ENCODE measurements at regions not wholly inside any gene's neighbourhood (a gene's known extent, or its start where the extent isn't known, plus 50 kb on each side); places are given as distances from the start of the nearest gene placed in this dataset.

DNA sequence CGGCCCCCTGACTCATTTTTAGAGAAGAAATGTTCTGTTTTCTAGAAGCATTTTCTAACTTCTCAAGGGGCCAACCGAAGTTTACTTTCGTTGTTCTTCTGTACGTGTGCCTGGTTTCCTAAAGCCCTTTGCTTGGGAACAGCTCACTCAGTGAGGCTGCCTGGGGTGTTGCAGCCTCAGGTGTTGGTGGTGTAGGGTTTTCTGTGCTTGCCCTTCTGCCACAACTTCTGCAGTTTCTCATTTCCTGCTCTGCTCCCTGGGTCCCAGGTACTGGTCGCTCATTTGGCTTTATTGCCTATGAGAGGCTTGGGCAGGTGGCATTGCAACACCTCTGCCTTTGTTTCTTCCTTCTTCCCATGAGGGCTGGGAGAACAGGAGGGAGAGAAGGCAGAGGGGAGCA lies 278.3 kb downstream of the SOX4 start (continued):
- no peak for TF ChIP-seq MAX (IDR thresholded peaks at IDR 0.05)

GRCh38 chr6:21872749-21873148 lies 279.2 kb downstream of the SOX4 start:
- Histone ChIP-seq H3K4me1 (ENCODE audit: control insufficient read depth in 4 of 4, insufficient read depth in 4 of 4, low read length in 3 of 4) (no peaks in the 10 kb centered on the region), H3K27me3 (ENCODE audit: control insufficient read depth in 4 of 4, insufficient read depth in 4 of 4, low read length in 3 of 4) (no peaks in the 10 kb centered on the region), H3K27ac (ENCODE audit: low read depth in 1 of 2, low read length in 2 of 2) (no peak overlapping the region), H3K9me3 (ENCODE audit: control insufficient read depth in 4 of 4, low read length in 3 of 4) (peaks cover 0 to 4% (median 2%) of the 10 kb centered on the region in 4 donors), H3K9ac (ENCODE audit: low read depth in 1 of 2, low read length in 2 of 2) (no peak overlapping the region), H3K36me3 (ENCODE audit: control insufficient read depth in 4 of 4, insufficient read depth in 3 of 4, low read depth in 1 of 4, low read length in 3 of 4) (no peaks in the 10 kb centered on the region), H3K4me3 (ENCODE audit: low read depth in 1 of 3, low read length in 3 of 3) (no peak overlapping the region)
- no peak for DNase-seq (ENCODE audit: low spot score)
- no peak for TF ChIP-seq EGR1 (IDR thresholded peaks at IDR 0.05; ENCODE audit: low read depth in 2 of 2)
- TF ChIP-seq MAX (IDR thresholded peaks at IDR 0.05): no peak
- no peak for TF ChIP-seq RAD21 (IDR thresholded peaks at IDR 0.05)
- WGBS: 72% methylated on average over 2 of the region's 2 CpGs

- peaks cover 0 to 4% (median 2%) of the 10 kb centered on the region in 4 donors for H3K9me3 ChIP-seq (ENCODE audit: control insufficient read depth in 4 of 4, low read length in 3 of 4)
- TF ChIP-seq FOXA1 (IDR thresholded peaks at IDR 0.05) (no peak), RAD21 (IDR thresholded peaks at IDR 0.05) (peak in 1 of 2 donors; percentile 8), ZBTB33 (IDR thresholded peaks at IDR 0.05) (no peak)
- H3K4me1 ChIP-seq (ENCODE audit: control insufficient read depth in 4 of 4, insufficient read depth in 4 of 4, low read length in 3 of 4): no peaks in the 10 kb centered on the region
- no peaks in the 10 kb centered on the region for H3K27me3 ChIP-seq (ENCODE audit: control insufficient read depth in 4 of 4, insufficient read depth in 4 of 4, low read length in 3 of 4)
- no peak overlapping the region for H3K4me3 ChIP-seq (ENCODE audit: low read depth in 1 of 3, low read length in 3 of 3)
- 86% methylated on average over 10 of the region's 10 CpGs for WGBS
- DNase-seq (ENCODE audit: low spot score): no peak
- no peak overlapping the region for H3K9ac ChIP-seq (ENCODE audit: low read depth in 1 of 2, low read length in 2 of 2)
- H3K36me3 ChIP-seq (ENCODE audit: control insufficient read depth in 4 of 4, insufficient read depth in 3 of 4, low read depth in 1 of 4, low read length in 3 of 4): no peaks in the 10 kb centered on the region
- no peak overlapping the region for H3K27ac ChIP-seq (ENCODE audit: low read depth in 1 of 2, low read length in 2 of 2)
Observed at GRCh38 chr6:21873562-21873961, 280.0 kb downstream of the SOX4 start.

GRCh38 chr6:21874372-21874771 lies 280.8 kb downstream of the SOX4 start:
- Histone ChIP-seq H3K27ac (ENCODE audit: low read depth in 1 of 2, low read length in 2 of 2) (no peak overlapping the region), H3K4me1 (ENCODE audit: control insufficient read depth in 4 of 4, insufficient read depth in 4 of 4, low read length in 3 of 4) (no peaks in the 10 kb centered on the region), H3K9ac (ENCODE audit: low read depth in 1 of 2, low read length in 2 of 2) (no peak overlapping the region), H3K4me3 (ENCODE audit: low read depth in 1 of 3, low read length in 3 of 3) (no peak overlapping the region), H3K27me3 (ENCODE audit: control insufficient read depth in 4 of 4, insufficient read depth in 4 of 4, low read length in 3 of 4) (no peaks in the 10 kb centered on the region), H3K9me3 (ENCODE audit: control insufficient read depth in 4 of 4, low read length in 3 of 4) (peaks cover 0 to 4% (median 2%) of the 10 kb centered on the region in 4 donors), H3K36me3 (ENCODE audit: control insufficient read depth in 4 of 4, insufficient read depth in 3 of 4, low read depth in 1 of 4, low read length in 3 of 4) (no peaks in the 10 kb centered on the region)
- no peak for DNase-seq (ENCODE audit: low spot score)
- WGBS: 96% methylated on average over 5 of the region's 5 CpGs
- TF ChIP-seq FOXA1 (IDR thresholded peaks at IDR 0.05): no peak
- TF ChIP-seq MAX (IDR thresholded peaks at IDR 0.05): no peak
- no peak for TF ChIP-seq RXRA (IDR thresholded peaks at IDR 0.05)
- no peak for TF ChIP-seq TAF1 (conservative IDR thresholded peaks at IDR 0.05)
- TF ChIP-seq ZBTB33 (IDR thresholded peaks at IDR 0.05): no peak
- no peak for TF ChIP-seq FOXA2 (IDR thresholded peaks at IDR 0.05)
- TF ChIP-seq, protein P1, sequence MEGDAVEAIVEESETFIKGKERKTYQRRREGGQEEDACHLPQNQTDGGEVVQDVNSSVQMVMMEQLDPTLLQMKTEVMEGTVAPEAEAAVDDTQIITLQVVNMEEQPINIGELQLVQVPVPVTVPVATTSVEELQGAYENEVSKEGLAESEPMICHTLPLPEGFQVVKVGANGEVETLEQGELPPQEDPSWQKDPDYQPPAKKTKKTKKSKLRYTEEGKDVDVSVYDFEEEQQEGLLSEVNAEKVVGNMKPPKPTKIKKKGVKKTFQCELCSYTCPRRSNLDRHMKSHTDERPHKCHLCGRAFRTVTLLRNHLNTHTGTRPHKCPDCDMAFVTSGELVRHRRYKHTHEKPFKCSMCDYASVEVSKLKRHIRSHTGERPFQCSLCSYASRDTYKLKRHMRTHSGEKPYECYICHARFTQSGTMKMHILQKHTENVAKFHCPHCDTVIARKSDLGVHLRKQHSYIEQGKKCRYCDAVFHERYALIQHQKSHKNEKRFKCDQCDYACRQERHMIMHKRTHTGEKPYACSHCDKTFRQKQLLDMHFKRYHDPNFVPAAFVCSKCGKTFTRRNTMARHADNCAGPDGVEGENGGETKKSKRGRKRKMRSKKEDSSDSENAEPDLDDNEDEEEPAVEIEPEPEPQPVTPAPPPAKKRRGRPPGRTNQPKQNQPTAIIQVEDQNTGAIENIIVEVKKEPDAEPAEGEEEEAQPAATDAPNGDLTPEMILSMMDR (IDR thresholded peaks at IDR 0.05; ENCODE audit: low read depth, low read length, missing input control): no peak
- no peak for TF ChIP-seq YY1 (IDR thresholded peaks at IDR 0.05)
- TF ChIP-seq NR2F2 (IDR thresholded peaks at IDR 0.05): no peak
- no peak for TF ChIP-seq SP1 (IDR thresholded peaks at IDR 0.05)
- TF ChIP-seq HNF4G (IDR thresholded peaks at IDR 0.05): no peak
- TF ChIP-seq, protein P2, sequence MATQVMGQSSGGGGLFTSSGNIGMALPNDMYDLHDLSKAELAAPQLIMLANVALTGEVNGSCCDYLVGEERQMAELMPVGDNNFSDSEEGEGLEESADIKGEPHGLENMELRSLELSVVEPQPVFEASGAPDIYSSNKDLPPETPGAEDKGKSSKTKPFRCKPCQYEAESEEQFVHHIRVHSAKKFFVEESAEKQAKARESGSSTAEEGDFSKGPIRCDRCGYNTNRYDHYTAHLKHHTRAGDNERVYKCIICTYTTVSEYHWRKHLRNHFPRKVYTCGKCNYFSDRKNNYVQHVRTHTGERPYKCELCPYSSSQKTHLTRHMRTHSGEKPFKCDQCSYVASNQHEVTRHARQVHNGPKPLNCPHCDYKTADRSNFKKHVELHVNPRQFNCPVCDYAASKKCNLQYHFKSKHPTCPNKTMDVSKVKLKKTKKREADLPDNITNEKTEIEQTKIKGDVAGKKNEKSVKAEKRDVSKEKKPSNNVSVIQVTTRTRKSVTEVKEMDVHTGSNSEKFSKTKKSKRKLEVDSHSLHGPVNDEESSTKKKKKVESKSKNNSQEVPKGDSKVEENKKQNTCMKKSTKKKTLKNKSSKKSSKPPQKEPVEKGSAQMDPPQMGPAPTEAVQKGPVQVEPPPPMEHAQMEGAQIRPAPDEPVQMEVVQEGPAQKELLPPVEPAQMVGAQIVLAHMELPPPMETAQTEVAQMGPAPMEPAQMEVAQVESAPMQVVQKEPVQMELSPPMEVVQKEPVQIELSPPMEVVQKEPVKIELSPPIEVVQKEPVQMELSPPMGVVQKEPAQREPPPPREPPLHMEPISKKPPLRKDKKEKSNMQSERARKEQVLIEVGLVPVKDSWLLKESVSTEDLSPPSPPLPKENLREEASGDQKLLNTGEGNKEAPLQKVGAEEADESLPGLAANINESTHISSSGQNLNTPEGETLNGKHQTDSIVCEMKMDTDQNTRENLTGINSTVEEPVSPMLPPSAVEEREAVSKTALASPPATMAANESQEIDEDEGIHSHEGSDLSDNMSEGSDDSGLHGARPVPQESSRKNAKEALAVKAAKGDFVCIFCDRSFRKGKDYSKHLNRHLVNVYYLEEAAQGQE (IDR thresholded peaks at IDR 0.05): no peak
- TF ChIP-seq HNF4A (conservative IDR thresholded peaks at IDR 0.05): no peak
- no peak for TF ChIP-seq EGR1 (IDR thresholded peaks at IDR 0.05; ENCODE audit: low read depth in 2 of 2)
- TF ChIP-seq JUND (IDR thresholded peaks at IDR 0.05): no peak
